C4-2B (cell line): ENCODE measurements at regions not wholly inside any gene's neighbourhood (a gene's known extent, or its start where the extent isn't known, plus 50 kb on each side); places are given as distances from the start of the nearest gene placed in this dataset.

Source experiments
- ZFX ChIP-seq: fragments of 450-650 bp; IDR thresholded peaks from 2 replicates; pipeline ENCODE4 v1.6.1; 2017
- TF ChIP-seq, protein P1 (sequence below): fragments of 450-650 bp; conservative IDR thresholded peaks from 2 replicates; pipeline ENCODE4 v1.5.1; 2017; ENCODE audit warnings: mild to moderate bottlenecking

- TF ChIP-seq, protein P1, sequence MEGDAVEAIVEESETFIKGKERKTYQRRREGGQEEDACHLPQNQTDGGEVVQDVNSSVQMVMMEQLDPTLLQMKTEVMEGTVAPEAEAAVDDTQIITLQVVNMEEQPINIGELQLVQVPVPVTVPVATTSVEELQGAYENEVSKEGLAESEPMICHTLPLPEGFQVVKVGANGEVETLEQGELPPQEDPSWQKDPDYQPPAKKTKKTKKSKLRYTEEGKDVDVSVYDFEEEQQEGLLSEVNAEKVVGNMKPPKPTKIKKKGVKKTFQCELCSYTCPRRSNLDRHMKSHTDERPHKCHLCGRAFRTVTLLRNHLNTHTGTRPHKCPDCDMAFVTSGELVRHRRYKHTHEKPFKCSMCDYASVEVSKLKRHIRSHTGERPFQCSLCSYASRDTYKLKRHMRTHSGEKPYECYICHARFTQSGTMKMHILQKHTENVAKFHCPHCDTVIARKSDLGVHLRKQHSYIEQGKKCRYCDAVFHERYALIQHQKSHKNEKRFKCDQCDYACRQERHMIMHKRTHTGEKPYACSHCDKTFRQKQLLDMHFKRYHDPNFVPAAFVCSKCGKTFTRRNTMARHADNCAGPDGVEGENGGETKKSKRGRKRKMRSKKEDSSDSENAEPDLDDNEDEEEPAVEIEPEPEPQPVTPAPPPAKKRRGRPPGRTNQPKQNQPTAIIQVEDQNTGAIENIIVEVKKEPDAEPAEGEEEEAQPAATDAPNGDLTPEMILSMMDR = no peak
- TF ChIP-seq ZFX = no peak
Observed at GRCh38 chr7:82534684-82535083, 91.1 kb upstream of the CACNA2D1 start.
